SK-N-MC (cell line): ENCODE measurements at regions not wholly inside any gene's neighbourhood (a gene's known extent, or its start where the extent isn't known, plus 50 kb on each side); places are given as distances from the start of the nearest gene placed in this dataset.

Experiments
- EZH2 ChIP-seq: fragments of 200-600 bp; sonication (generic); IDR thresholded peaks from one replicate; pipeline ENCODE4 v1.6.1; 2017; ENCODE audit warnings: antibody characterized with exemption
- FOXP2 ChIP-seq: optimal IDR thresholded peaks from 2 replicates; pipeline ENCODE3; 2011; ENCODE audit warnings: mild to moderate bottlenecking, moderate library complexity; ENCODE audit not compliant: insufficient read depth; ENCODE audit errors: extremely low read length, control extremely low read depth
- POLR2AphosphoS5 ChIP-seq: IDR thresholded peaks from 2 replicates; pipeline ENCODE4 v1.6.1; 2012; ENCODE audit warnings: mild to moderate bottlenecking, low read depth, low read length, borderline replicate concordance

GRCh38 chr15:75136758-75137157 is 64.9 kb upstream of the C15orf39 start:
- no peak for TF ChIP-seq EZH2
- no peak for TF ChIP-seq POLR2AphosphoS5
- no peak for TF ChIP-seq FOXP2
